CD14-positive monocyte (primary cell): ENCODE measurements at regions not wholly inside any gene's neighbourhood (a gene's known extent, or its start where the extent isn't known, plus 50 kb on each side); places are given as distances from the start of the nearest gene placed in this dataset.
A peak's percentile ranks its signal among the peaks of the same experiment; 100 is the strongest.

Experiments
- DNase-seq, 3 donors: peaks; one replicate each; pipeline ENCODE4 v3.0.0-alpha.2; 2011 to 2022
- H2AFZ ChIP-seq: 2 replicates; pipeline ENCODE4 v1.6.0; 2012; ENCODE audit warnings: mild to moderate bottlenecking, low read depth, low read length, inconsistent platforms; ENCODE audit not compliant: insufficient read depth, poor library complexity, severe bottlenecking
- H3K27ac ChIP-seq, 2 donors: 1 replicate in 1 of 2; 2 replicates in 1 of 2; pipeline ENCODE4 v1.5.1; 2012 to 2013; ENCODE audit warnings: low read length in 2 of 2, control low read depth in 1 of 2, inconsistent platforms in 1 of 2, low read depth in 1 of 2, mild to moderate bottlenecking in 1 of 2
- H3K27me3 ChIP-seq, 2 donors: one replicate each; pipeline versions ENCODE4 v1.6.0 to v1.6.1; 2011 to 2013; ENCODE audit warnings: low read length in 2 of 2; ENCODE audit not compliant: control insufficient read depth in 2 of 2, insufficient read depth in 2 of 2
- H3K36me3 ChIP-seq, 2 donors: replicated peaks in 1 of 2; 1 replicate in 1 of 2; 2 replicates in 1 of 2; pipeline versions ENCODE4 v1.5.1 to v1.6.1; 2012 to 2013; ENCODE audit warnings: low read length in 2 of 2, control low read depth in 1 of 2, inconsistent platforms in 1 of 2, mild to moderate bottlenecking in 1 of 2; ENCODE audit not compliant: insufficient read depth in 2 of 2, control insufficient read depth in 1 of 2
- H3K4me1 ChIP-seq, 2 donors: 1 replicate in 1 of 2; 2 replicates in 1 of 2; pipeline versions ENCODE4 v1.5.1 to v1.6.1; 2012 to 2013; ENCODE audit warnings: low read length in 2 of 2, control low read depth in 1 of 2, inconsistent platforms in 1 of 2, mild to moderate bottlenecking in 1 of 2, moderate library complexity in 1 of 2; ENCODE audit not compliant: insufficient read depth in 2 of 2, control insufficient read depth in 1 of 2
- H3K4me2 ChIP-seq: replicated peaks from 2 replicates; pipeline ENCODE3; 2012; ENCODE audit warnings: low read length, moderate library complexity, mild to moderate bottlenecking; ENCODE audit not compliant: poor library complexity, severe bottlenecking; ENCODE audit errors: extremely low read depth
- H3K4me3 ChIP-seq, 3 experiments: fragments of 200-600 bp in 1 of 3; sonication (generic) in 1 of 3; replicated peaks in 1 of 3; 1 replicate in 2 of 3; 2 replicates in 1 of 3; pipeline ENCODE4 v1.5.1; 2011 to 2013; ENCODE audit warnings: low read length in 3 of 3, mild to moderate bottlenecking in 3 of 3, control low read depth in 2 of 3, low read depth in 2 of 3, inconsistent platforms in 1 of 3, moderate library complexity in 1 of 3
- H3K79me2 ChIP-seq: 2 replicates; pipeline ENCODE4 v1.6.0; 2012; ENCODE audit warnings: mild to moderate bottlenecking, control low read depth, inconsistent platforms, low read length, moderate library complexity; ENCODE audit not compliant: insufficient read depth
- H3K9ac ChIP-seq: 2 replicates; pipeline ENCODE4 v1.6.0; 2017; ENCODE audit warnings: low read length, mild to moderate bottlenecking; ENCODE audit not compliant: insufficient read depth, poor library complexity, severe bottlenecking
- H3K9me3 ChIP-seq, 2 donors: replicated peaks in 1 of 2; 1 replicate in 1 of 2; 2 replicates in 1 of 2; pipeline versions ENCODE4 v1.5.1 to v1.6.1; 2012 to 2013; ENCODE audit warnings: low read length in 2 of 2, control low read depth in 1 of 2; ENCODE audit not compliant: control insufficient read depth in 1 of 2, insufficient read depth in 1 of 2
- H4K20me1 ChIP-seq: 2 replicates; pipeline ENCODE4 v1.6.0; 2012; ENCODE audit warnings: mild to moderate bottlenecking, low read length, control low read depth, moderate library complexity; ENCODE audit not compliant: insufficient read depth
- H3K27ac Mint-ChIP-seq, 7 donors: one replicate each; pipeline ENCODE4 v1.8.0; 2020; ENCODE audit warnings: mild to moderate bottlenecking in 7 of 7, mixed read lengths in 7 of 7, moderate library complexity in 6 of 7, inconsistent platforms in 2 of 7
- H3K27me3 Mint-ChIP-seq, 3 donors: one replicate each; pipeline ENCODE4 v1.8.0; 2021 to 2022; ENCODE audit warnings: low read depth in 3 of 3, mild to moderate bottlenecking in 3 of 3, mixed read lengths in 3 of 3, moderate library complexity in 3 of 3, inconsistent platforms in 1 of 3
- H3K36me3 Mint-ChIP-seq, 2 donors: one replicate each; pipeline ENCODE4 v1.8.0; 2020; ENCODE audit warnings: mixed read lengths in 2 of 2, inconsistent platforms in 1 of 2, mild to moderate bottlenecking in 1 of 2
- H3K4me1 Mint-ChIP-seq: one replicate; pipeline ENCODE4 v1.8.0; 2020; ENCODE audit warnings: mild to moderate bottlenecking, mixed read lengths
- H3K4me3 Mint-ChIP-seq, 2 donors: one replicate each; pipeline ENCODE4 v1.8.0; 2020; ENCODE audit warnings: mild to moderate bottlenecking in 2 of 2, mixed read lengths in 2 of 2, moderate library complexity in 1 of 2
- H3K9me3 Mint-ChIP-seq, 7 donors: one replicate each; pipeline ENCODE4 v1.8.0; 2020 to 2022; ENCODE audit warnings: mixed read lengths in 7 of 7, mild to moderate bottlenecking in 6 of 7, moderate library complexity in 6 of 7, inconsistent platforms in 2 of 7
- CTCF ChIP-seq: fragments of 200-600 bp; IDR thresholded peaks from one replicate; pipeline ENCODE4 v1.8.0; 2022; ENCODE audit warnings: antibody characterized with exemption, mild to moderate bottlenecking
- WGBS: methylation state at CpG from one replicate; pipeline ENCODE4 v1.1.5; 2013; ENCODE audit warnings: missing lambda C conversion rate; ENCODE audit not compliant: insufficient coverage; 5-methylcytosine and 5-hydroxymethylcytosine counted together
- intact Hi-C, 2 donors: fragments of 100-400 bp; cut with micrococcal nuclease; formaldehyde crosslinking; loops; one replicate each; pipeline versions ENCODE4 v1.15.0 to v1.15.1; 2023

GRCh38 chr15:47523681-47524475 is 193.4 kb upstream of the SEMA6D start:
- intact Hi-C loops, result no loop called here
- 0% methylated on average over 1 of the region's 12 CpGs for WGBS
- peak overlapping the region; percentile 23 for H3K4me2 ChIP-seq
- no peak overlapping the region for H3K27ac Mint-ChIP-seq
- H3K36me3 Mint-ChIP-seq, result peaks cover 0 to 2% of the 10 kb centered on the region in 2 donors
- DNase-seq, result peak; percentile 38 to 70 (median 56)
- no peak overlapping the region for H2AFZ ChIP-seq
- no peaks in the 10 kb centered on the region for H3K79me2 ChIP-seq
- H3K9ac ChIP-seq, result no peak overlapping the region
- no peak for TF ChIP-seq CTCF
- peaks cover 0 to 14% (median 4%) of the 10 kb centered on the region in 7 donors for H3K9me3 Mint-ChIP-seq
- no peak overlapping the region for H3K27ac ChIP-seq
- H3K4me1 ChIP-seq, result peaks cover 19 to 20% of the 10 kb centered on the region in 2 donors
- H3K9me3 ChIP-seq, result peaks cover 0 to 27% of the 10 kb centered on the region in 2 donors
- peaks cover 91% of the 10 kb centered on the region in 2 donors for H3K27me3 ChIP-seq
- peaks cover 19% of the 10 kb centered on the region for H3K4me1 Mint-ChIP-seq
- peak overlapping the region in 1 of 2 donors; percentile 74 for H3K4me3 Mint-ChIP-seq
- peaks cover 82 to 95% (median 86%) of the 10 kb centered on the region in 3 donors for H3K27me3 Mint-ChIP-seq
- H3K36me3 ChIP-seq, result no peaks in the 10 kb centered on the region
- H3K4me3 ChIP-seq, result peak overlapping the region in 1 of 3 experiments; percentile 18
- peaks cover 10% of the 10 kb centered on the region for H4K20me1 ChIP-seq

- H3K4me1 Mint-ChIP-seq, result peaks cover under 1% of the 10 kb centered on the region
- no peak overlapping the region for H3K27ac ChIP-seq
- H3K9me3 ChIP-seq, result peaks cover 0 to 29% of the 10 kb centered on the region in 2 donors
- no CpG with 5 or more reads among the region's 1 CpG for WGBS
- intact Hi-C loops, result no loop called here
- DNase-seq, result no peak
- H3K27ac Mint-ChIP-seq, result no peak overlapping the region
- H3K27me3 Mint-ChIP-seq, result peaks cover 87 to 94% (median 88%) of the 10 kb centered on the region in 3 donors
- peak overlapping the region in 1 of 2 donors; percentile 49 for H3K4me3 Mint-ChIP-seq
- H3K4me2 ChIP-seq, result no peak overlapping the region
- peaks cover 97 to 100% of the 10 kb centered on the region in 2 donors for H3K27me3 ChIP-seq
- H3K4me3 ChIP-seq, result no peak overlapping the region
- H3K9ac ChIP-seq, result no peak overlapping the region
- H3K79me2 ChIP-seq, result no peaks in the 10 kb centered on the region
- H2AFZ ChIP-seq, result no peak overlapping the region
- H3K36me3 ChIP-seq, result no peaks in the 10 kb centered on the region
- no peaks in the 10 kb centered on the region for H3K36me3 Mint-ChIP-seq
- H4K20me1 ChIP-seq, result no peaks in the 10 kb centered on the region
- peaks cover 3 to 10% (median 6%) of the 10 kb centered on the region in 7 donors for H3K9me3 Mint-ChIP-seq
- TF ChIP-seq CTCF, result no peak
- peaks cover under 1% of the 10 kb centered on the region in 2 donors for H3K4me1 ChIP-seq
These were observed 188.1 kb upstream of the SEMA6D start for GRCh38 chr15:47529241-47529640.
